ENCODE measurements at regions not wholly inside any gene's neighbourhood (a gene's known extent, or its start where the extent isn't known, plus 50 kb on each side); places are given as distances from the start of the nearest gene placed in this dataset.
"Not testable (repeated sequence)": the region's sequence is repeated elsewhere in the genome, so short reads cannot be mapped to it uniquely, and the experiment has no call there.

- no peaks in the 10 kb centered on the region for H3K9me3 ChIP-seq
- no peak overlapping the region for H3K27ac ChIP-seq
- H3K27me3 ChIP-seq, result no peaks in the 10 kb centered on the region
- intact Hi-C loops (cut with DNase I; ENCODE audit: low total_unique reads), result no loop called here
- H3K36me3 ChIP-seq, result no peaks in the 10 kb centered on the region
- no peak for DNase-seq
- 69 to 72% methylated on average over 3 of the region's 3 CpGs for WGBS, 2 donors (ENCODE audit: low coverage in 1 of 2)
- H3K4me3 ChIP-seq, result no peak overlapping the region
- no peaks in the 10 kb centered on the region for H3K4me1 ChIP-seq
- TF ChIP-seq POLR2A (IDR thresholded peaks at IDR 0.05) (no peak), CTCF (IDR thresholded peaks at IDR 0.05) (no peak), EP300 (IDR thresholded peaks at IDR 0.05; ENCODE audit: low read depth) (no peak), POLR2AphosphoS5 (IDR thresholded peaks at IDR 0.05) (no peak)
- in situ Hi-C loops (cut with MboI; ENCODE audit: low pct_ligation_motif_present in 1 of 4, low pct_unique_long_range_greater_than_20kb in 1 of 4, low sequenced_read_pairs in 3 of 4), result no loop called here
Observed at GRCh38 chr21:28590676-28591075, 402.0 kb downstream of the LTN1 start.

- intact Hi-C loops (cut with DNase I; ENCODE audit: low total_unique reads), result no loop called here
- WGBS, 2 donors (ENCODE audit: low coverage in 1 of 2), result 69% methylated on average over 2 of the region's 2 CpGs
Observed at GRCh38 chr21:28590026-28590425, 402.7 kb downstream of the LTN1 start.

GRCh38 chr21:28588997-28589396 lies 403.7 kb downstream of the LTN1 start:
- Histone ChIP-seq H3K27me3 (no peaks in the 10 kb centered on the region), H3K9me3 (no peaks in the 10 kb centered on the region), H3K27ac (no peak overlapping the region), H3K36me3 (no peaks in the 10 kb centered on the region), H3K4me1 (no peaks in the 10 kb centered on the region), H3K4me3 (no peak overlapping the region)
- WGBS, 2 donors (ENCODE audit: low coverage in 1 of 2), result 72 to 100% methylated on average over 1 of the region's 1 CpG
- no peak for DNase-seq
- in situ Hi-C loops (cut with MboI; ENCODE audit: low pct_ligation_motif_present in 1 of 4, low pct_unique_long_range_greater_than_20kb in 1 of 4, low sequenced_read_pairs in 3 of 4), result no loop called here
- intact Hi-C loops (cut with DNase I; ENCODE audit: low total_unique reads), result no loop called here
- TF ChIP-seq POLR2AphosphoS5 (IDR thresholded peaks at IDR 0.05), result no peak
- TF ChIP-seq POLR2A (IDR thresholded peaks at IDR 0.05), result no peak

More at GRCh38 chr21:28590026-28590425, 402.7 kb downstream of the LTN1 start:
- H3K27me3 ChIP-seq, result no peaks in the 10 kb centered on the region
- H3K4me3 ChIP-seq, result no peak overlapping the region
- H3K9me3 ChIP-seq, result no peaks in the 10 kb centered on the region
- in situ Hi-C loops (cut with MboI; ENCODE audit: low pct_ligation_motif_present in 1 of 4, low pct_unique_long_range_greater_than_20kb in 1 of 4, low sequenced_read_pairs in 3 of 4), result no loop called here
- no peaks in the 10 kb centered on the region for H3K4me1 ChIP-seq
- no peaks in the 10 kb centered on the region for H3K36me3 ChIP-seq
- DNase-seq, result no peak
- no peak overlapping the region for H3K27ac ChIP-seq
- TF ChIP-seq EP300 (IDR thresholded peaks at IDR 0.05; ENCODE audit: low read depth) (no peak), POLR2AphosphoS5 (IDR thresholded peaks at IDR 0.05) (no peak)

- WGBS, 2 donors (ENCODE audit: low coverage in 1 of 2), result 0 to 43% methylated on average over 1 of the region's 1 CpG
- intact Hi-C loops (cut with DNase I; ENCODE audit: low total_unique reads), result no loop called here
- Histone ChIP-seq H3K4me1 (no peaks in the 10 kb centered on the region), H3K36me3 (no peaks in the 10 kb centered on the region), H3K27ac (no peak overlapping the region), H3K4me3 (no peak overlapping the region), H3K27me3 (no peaks in the 10 kb centered on the region), H3K9me3 (no peaks in the 10 kb centered on the region)
- TF ChIP-seq POLR2AphosphoS5 (IDR thresholded peaks at IDR 0.05) (no peak), EP300 (IDR thresholded peaks at IDR 0.05; ENCODE audit: low read depth) (no peak), CTCF (IDR thresholded peaks at IDR 0.05) (no peak), POLR2A (IDR thresholded peaks at IDR 0.05) (no peak)
- DNase-seq, result no peak
- in situ Hi-C loops (cut with MboI; ENCODE audit: low pct_ligation_motif_present in 1 of 4, low pct_unique_long_range_greater_than_20kb in 1 of 4, low sequenced_read_pairs in 3 of 4), result no loop called here
Observed at GRCh38 chr21:28587748-28588147, 404.9 kb downstream of the LTN1 start.

- Histone ChIP-seq H3K27me3 (no peaks in the 10 kb centered on the region), H3K4me1 (no peaks in the 10 kb centered on the region), H3K9me3 (no peaks in the 10 kb centered on the region), H3K27ac (no peak overlapping the region), H3K36me3 (no peaks in the 10 kb centered on the region), H3K4me3 (no peak overlapping the region)
- no peak for TF ChIP-seq POLR2AphosphoS5 (IDR thresholded peaks at IDR 0.05)
- no peak for TF ChIP-seq CTCF (IDR thresholded peaks at IDR 0.05)
- no peak for TF ChIP-seq POLR2A (IDR thresholded peaks at IDR 0.05)
- no peak for TF ChIP-seq EP300 (IDR thresholded peaks at IDR 0.05; ENCODE audit: low read depth)
- DNase-seq, result no peak
- WGBS, 2 donors (ENCODE audit: low coverage in 1 of 2), result 83 to 91% methylated on average over 1 to 2 of the region's 2 CpGs
- intact Hi-C loops (cut with DNase I; ENCODE audit: low total_unique reads) (no loop called here), in situ Hi-C loops (cut with MboI; ENCODE audit: low pct_ligation_motif_present in 1 of 4, low pct_unique_long_range_greater_than_20kb in 1 of 4, low sequenced_read_pairs in 3 of 4) (no loop called here)
Observed at GRCh38 chr21:28581976-28582375, 410.7 kb downstream of the LTN1 start.

- H3K4me3 ChIP-seq; H3K27me3 ChIP-seq; H3K27ac ChIP-seq; H3K4me1 ChIP-seq; H3K36me3 ChIP-seq; DNase-seq; H3K9me3 ChIP-seq; intact Hi-C loops (cut with DNase I; ENCODE audit: low total_unique reads); in situ Hi-C loops (cut with MboI; ENCODE audit: low pct_ligation_motif_present in 1 of 4, low pct_unique_long_range_greater_than_20kb in 1 of 4, low sequenced_read_pairs in 3 of 4): not testable (repeated sequence)
- 88 to 92% methylated on average over 2 to 5 of the region's 5 CpGs for WGBS, 2 donors (ENCODE audit: low coverage in 1 of 2)
Observed at GRCh38 chr21:28581311-28581731, 411.4 kb downstream of the LTN1 start.

Measured in transverse colon (tissue), 4 donors.